Calu3 (cell line): ENCODE measurements at regions not wholly inside any gene's neighbourhood (a gene's known extent, or its start where the extent isn't known, plus 50 kb on each side); places are given as distances from the start of the nearest gene placed in this dataset.

Experiments
- BruUV-seq: library from RNA; stranded (reverse); fragments of 400-500 nt; replicated peaks from 2 replicates; lab custom pipeline; 2021; lab: Mats Ljungman, UMichigan
- CTCF ChIA-PET: fragments of 300-600 bp; sonication (Branson Sonifier 250); formaldehyde crosslinking; loops from one replicate; lab custom pipeline; 2022; ENCODE audit warnings: antibody characterized with exemption; lab: Charles Lee
- DNase-seq: peaks from one replicate; pipeline ENCODE4 v3.0.0; 2022
- H3K27ac Mint-ChIP-seq: one replicate; pipeline ENCODE4 v1.8.0; 2022; ENCODE audit warnings: mixed read lengths; ENCODE audit not compliant: unreplicated experiment
- H3K27me3 Mint-ChIP-seq: one replicate; pipeline ENCODE4 v1.8.0; 2022; ENCODE audit warnings: mixed read lengths; ENCODE audit not compliant: unreplicated experiment
- H3K36me3 Mint-ChIP-seq: one replicate; pipeline ENCODE4 v1.8.0; 2022; ENCODE audit warnings: mild to moderate bottlenecking, moderate library complexity, mixed read lengths; ENCODE audit not compliant: insufficient read depth, unreplicated experiment
- H3K4me1 Mint-ChIP-seq: one replicate; pipeline ENCODE4 v1.8.0; 2022; ENCODE audit warnings: mild to moderate bottlenecking, low read depth, mixed read lengths; ENCODE audit not compliant: unreplicated experiment
- H3K4me3 Mint-ChIP-seq: one replicate; pipeline ENCODE4 v1.8.0; 2022; ENCODE audit warnings: mild to moderate bottlenecking, low read depth, moderate library complexity, mixed read lengths; ENCODE audit not compliant: unreplicated experiment
- H3K9me3 Mint-ChIP-seq: one replicate; pipeline ENCODE4 v1.8.0; 2022; ENCODE audit warnings: low read depth, mixed read lengths; ENCODE audit not compliant: unreplicated experiment
- CTCF ChIP-seq: fragments of 200-600 bp; IDR thresholded peaks from one replicate; pipeline ENCODE4 v1.8.0; 2022; ENCODE audit warnings: antibody characterized with exemption; ENCODE audit not compliant: unreplicated experiment
- intact Hi-C: fragments of 100-400 bp; cut with micrococcal nuclease; formaldehyde crosslinking; loops from one replicate; pipeline ENCODE4 v1.10.0; 2022; ENCODE audit not compliant: unreplicated experiment

GRCh38 chr7:149595541-149595940, 97.9 kb upstream of the ZNF746 start:
- no peaks in the 10 kb centered on the region for H3K9me3 Mint-ChIP-seq
- DNase-seq: no peak
- H3K36me3 Mint-ChIP-seq: peaks cover 21% of the 10 kb centered on the region
- intact Hi-C loops: no loop called here
- H3K4me3 Mint-ChIP-seq: no peak overlapping the region
- H3K27me3 Mint-ChIP-seq: no peaks in the 10 kb centered on the region
- TF ChIP-seq CTCF: no peak
- CTCF ChIA-PET: no interaction called here
- H3K27ac Mint-ChIP-seq: no peak overlapping the region
- BruUV-seq: no TSS peak
- H3K4me1 Mint-ChIP-seq: peaks cover 12% of the 10 kb centered on the region

GRCh38 chr7:149595078-149595477, 97.5 kb upstream of the ZNF746 start:
- no peak for DNase-seq
- Mint-ChIP-seq H3K9me3 (no peaks in the 10 kb centered on the region), H3K4me1 (peaks cover 9% of the 10 kb centered on the region), H3K27ac (no peak overlapping the region), H3K4me3 (no peak overlapping the region), H3K27me3 (no peaks in the 10 kb centered on the region), H3K36me3 (peaks cover 20% of the 10 kb centered on the region)
- CTCF ChIA-PET: no interaction called here
- no TSS peak for BruUV-seq
- TF ChIP-seq CTCF: no peak
- intact Hi-C loops: no loop called here

GRCh38 chr7:149588930-149589329, 91.3 kb upstream of the ZNF746 start:
- TF ChIP-seq CTCF: no peak
- Mint-ChIP-seq H3K27ac (no peak overlapping the region), H3K4me3 (no peak overlapping the region), H3K27me3 (no peaks in the 10 kb centered on the region), H3K36me3 (peaks cover 19% of the 10 kb centered on the region), H3K9me3 (no peaks in the 10 kb centered on the region), H3K4me1 (no peaks in the 10 kb centered on the region)
- intact Hi-C loops: no loop called here
- DNase-seq: no peak
- no TSS peak for BruUV-seq
- CTCF ChIA-PET: no interaction called here

- Mint-ChIP-seq H3K4me3 (no peak overlapping the region), H3K36me3 (peaks cover 19% of the 10 kb centered on the region), H3K27ac (no peak overlapping the region), H3K4me1 (no peaks in the 10 kb centered on the region), H3K27me3 (no peaks in the 10 kb centered on the region), H3K9me3 (peaks cover 10% of the 10 kb centered on the region)
- no peak for DNase-seq
- BruUV-seq: no TSS peak
- CTCF ChIA-PET: no interaction called here
- no peak for TF ChIP-seq CTCF
- intact Hi-C loops: no loop called here
Measured at GRCh38 chr7:149586646-149587645, 89.3 kb upstream of the ZNF746 start.
